SK-N-SH (cell line): ENCODE measurements at regions not wholly inside any gene's neighbourhood (a gene's known extent, or its start where the extent isn't known, plus 50 kb on each side); places are given as distances from the start of the nearest gene placed in this dataset.

Source experiments
- CTCF ChIA-PET: fragments of 300-600, 350-600 bp; formaldehyde crosslinking; extraction: SDS; loops from one replicate; lab custom pipeline; 2021; lab: Yijun Ruan, JAX
- POLR2A ChIA-PET: fragments of 350-600 bp; sonication (Branson Sonifier 250); formaldehyde crosslinking; extraction: SDS; loops from one replicate; lab custom pipeline; 2020; ENCODE audit warnings: antibody characterized with exemption, inconsistent platforms; lab: Yijun Ruan, JAX
- DNase-seq: peaks from one replicate; pipeline ENCODE4 v3.0.0; 2012
- H2AFZ ChIP-seq: fragments of 200-600 bp; sonication (generic); 2 replicates; pipeline ENCODE4 v1.8.1; 2016; ENCODE audit warnings: antibody characterized with exemption, mild to moderate bottlenecking, low read depth
- H3F3A ChIP-seq: fragments of 200-600 bp; sonication (generic); replicated peaks from 2 replicates; pipeline ENCODE3; 2016; ENCODE audit warnings: antibody characterized with exemption, mild to moderate bottlenecking; ENCODE audit not compliant: insufficient read depth
- H3K27ac ChIP-seq, 2 experiments: fragments of 200-500 bp in 1 of 2; fragments of 200-600 bp in 1 of 2; sonication (Bioruptor generic) in 1 of 2; sonication (generic), shearing (Covaris generic) in 1 of 2; 2 replicates each; pipeline versions ENCODE4 v1.5.1 to v1.6.1; 2014 to 2016; ENCODE audit warnings: low read depth in 2 of 2, inconsistent platforms in 1 of 2, low read length in 1 of 2, mild to moderate bottlenecking in 1 of 2, mixed read lengths in 1 of 2
- H3K27me3 ChIP-seq: fragments of 200-600 bp; sonication (generic), shearing (Covaris generic); 2 replicates; pipeline ENCODE4 v1.6.1; 2016; ENCODE audit warnings: mixed run types; ENCODE audit not compliant: insufficient read depth
- H3K36me3 ChIP-seq, 2 experiments: fragments of 200-500 bp in 1 of 2; fragments of 200-600 bp in 1 of 2; sonication (Bioruptor generic) in 1 of 2; sonication (generic) in 1 of 2; replicated peaks in 1 of 2; 2 replicates each; pipeline versions ENCODE3 to v1.5.1; 2014 to 2016; ENCODE audit warnings: low read length in 1 of 2, mild to moderate bottlenecking in 1 of 2; ENCODE audit not compliant: insufficient read depth in 2 of 2, control insufficient read depth in 1 of 2
- H3K4me1 ChIP-seq, 2 experiments: fragments of 200-500 bp in 1 of 2; fragments of 200-600 bp in 1 of 2; sonication (Bioruptor generic) in 1 of 2; sonication (generic), shearing (Covaris generic) in 1 of 2; 2 replicates each; pipeline versions ENCODE4 v1.5.1 to v1.6.1; 2014 to 2016; ENCODE audit warnings: low read depth in 1 of 2, low read length in 1 of 2, mixed run types in 1 of 2; ENCODE audit not compliant: insufficient read depth in 2 of 2, control insufficient read depth in 1 of 2
- H3K4me2 ChIP-seq: fragments of 200-600 bp; sonication (generic), shearing (Covaris generic); 2 replicates; pipeline ENCODE4 v1.6.1; 2017; ENCODE audit warnings: mixed run types
- H3K4me3 ChIP-seq, 2 experiments: fragments of 200-500 bp in 1 of 2; fragments of 200-600 bp in 1 of 2; sonication (Bioruptor generic) in 1 of 2; sonication (generic), shearing (Covaris generic) in 1 of 2; 2 replicates each; pipeline versions ENCODE4 v1.5.1 to v1.8.1; 2014 to 2016; ENCODE audit warnings: low read depth in 2 of 2, inconsistent platforms in 1 of 2, low read length in 1 of 2, mild to moderate bottlenecking in 1 of 2, mixed read lengths in 1 of 2, moderate library complexity in 1 of 2
- H3K79me2 ChIP-seq: fragments of 200-600 bp; sonication (generic); 2 replicates; pipeline ENCODE4 v1.8.1; 2017; ENCODE audit warnings: mild to moderate bottlenecking; ENCODE audit not compliant: insufficient read depth
- H3K9ac ChIP-seq: fragments of 200-600 bp; sonication (generic); 2 replicates; pipeline ENCODE4 v1.6.1; 2017; ENCODE audit warnings: mixed run types
- H3K9me2 ChIP-seq: fragments of 200-600 bp; sonication (generic); 2 replicates; pipeline ENCODE4 v1.6.1; 2017; ENCODE audit warnings: mixed run types
- H3K9me3 ChIP-seq: fragments of 200-600 bp; sonication (generic); 2 replicates; pipeline ENCODE4 v1.6.1; 2017; ENCODE audit warnings: mixed run types, mild to moderate bottlenecking, moderate library complexity
- H4K20me1 ChIP-seq: fragments of 200-600 bp; sonication (generic); 2 replicates; pipeline ENCODE4 v1.6.1; 2017; ENCODE audit warnings: mild to moderate bottlenecking, mixed run types; ENCODE audit not compliant: insufficient read depth
- EZH2phosphoT487 ChIP-seq: fragments of 200-600 bp; sonication (generic); IDR thresholded peaks from 2 replicates; pipeline ENCODE4 v1.6.1; 2017; ENCODE audit warnings: low read depth, mixed run types, mild to moderate bottlenecking, antibody characterized with exemption, moderate library complexity, borderline replicate concordance
- FOXM1 ChIP-seq: IDR thresholded peaks from 2 replicates; pipeline ENCODE4 v1.4.0; 2012; ENCODE audit warnings: low read depth, mild to moderate bottlenecking
- GATA2 ChIP-seq: sonication (generic); formaldehyde crosslinking; IDR thresholded peaks from 2 replicates; pipeline ENCODE4 v1.5.0; 2020; ENCODE audit warnings: mild to moderate bottlenecking, missing genetic modification reagents
- JUND ChIP-seq: IDR thresholded peaks from 2 replicates; pipeline ENCODE4 v1.4.0; 2012
- NRF1 ChIP-seq: IDR thresholded peaks from 2 replicates; pipeline ENCODE4 v1.6.1; 2012; ENCODE audit warnings: low read depth, mild to moderate bottlenecking, low read length
- POLR2AphosphoS5 ChIP-seq: IDR thresholded peaks from 2 replicates; pipeline ENCODE4 v1.6.1; 2012; ENCODE audit warnings: low read depth, low read length
- RAD21 ChIP-seq: IDR thresholded peaks from 2 replicates; pipeline ENCODE4 v1.6.1; 2012; ENCODE audit warnings: mild to moderate bottlenecking, low read length
- RCOR1 ChIP-seq: fragments of 150-350 bp; IDR thresholded peaks from 2 replicates; pipeline ENCODE4 v1.6.1; 2017; ENCODE audit warnings: antibody characterized with exemption, low read length
- RFX5 ChIP-seq: IDR thresholded peaks from 2 replicates; pipeline ENCODE4 v1.6.1; 2012; ENCODE audit warnings: mild to moderate bottlenecking, improper control_type of control experiment, low read length
- SIN3A ChIP-seq: IDR thresholded peaks from 2 replicates; pipeline ENCODE4 v1.6.1; 2012; ENCODE audit warnings: low read depth, mild to moderate bottlenecking, low read length, moderate library complexity, borderline replicate concordance
- SMC3 ChIP-seq: IDR thresholded peaks from 2 replicates; pipeline ENCODE4 v1.6.1; 2012; ENCODE audit warnings: low read depth, low read length, improper control_type of control experiment
- TAF1 ChIP-seq: IDR thresholded peaks from 2 replicates; pipeline ENCODE4 v1.6.1; 2012; ENCODE audit warnings: low read depth, mild to moderate bottlenecking, low read length, moderate library complexity, borderline replicate concordance
- TCF12 ChIP-seq: IDR thresholded peaks from 2 replicates; pipeline ENCODE4 v1.4.0; 2012
- TEAD4 ChIP-seq: IDR thresholded peaks from 2 replicates; pipeline ENCODE4 v1.4.0; 2012; ENCODE audit warnings: mild to moderate bottlenecking, borderline replicate concordance; ENCODE audit not compliant: insufficient read depth
- WGBS: methylation state at CpG from one replicate; pipeline ENCODE4 v1.1.6; 2017; ENCODE audit warnings: low lambda C conversion rate; 5-methylcytosine and 5-hydroxymethylcytosine counted together
- TF ChIP-seq, protein P1 (sequence below): IDR thresholded peaks from 2 replicates; pipeline ENCODE4 v1.4.0; 2012; ENCODE audit warnings: low read depth, borderline replicate concordance
- TF ChIP-seq, protein P2 (sequence below): IDR thresholded peaks from 2 replicates; pipeline ENCODE4 v1.4.0; 2012; ENCODE audit warnings: low read depth
- TF ChIP-seq, protein P3 (sequence below): IDR thresholded peaks from 2 replicates; pipeline ENCODE4; 2012

DNA sequence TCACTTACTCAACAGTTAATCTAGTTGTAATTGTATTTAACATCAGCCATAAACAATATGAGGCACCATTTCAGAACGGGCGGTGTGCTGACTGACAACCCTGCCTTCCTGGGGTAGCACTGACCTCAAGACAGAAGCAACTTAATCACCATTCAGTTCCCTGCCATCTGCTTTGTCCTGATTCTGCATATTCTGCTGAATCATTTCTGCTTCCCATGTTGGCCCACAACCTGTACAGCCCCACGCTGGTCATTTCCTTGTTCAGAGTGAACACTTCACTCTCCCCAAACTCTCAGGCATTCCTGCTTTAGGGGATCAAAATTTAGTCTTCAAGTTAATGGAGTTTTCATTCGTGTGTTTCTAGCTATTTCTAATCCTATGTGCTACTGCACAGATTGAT lies 132.3 kb upstream of the ZBED5 start:
- no peaks in the 10 kb centered on the region for H3K9me2 ChIP-seq
- DNase-seq, result no peak
- no peaks in the 10 kb centered on the region for H3K36me3 ChIP-seq
- 59% methylated on average over 4 of the region's 4 CpGs for WGBS
- no peaks in the 10 kb centered on the region for H3F3A ChIP-seq
- no peak overlapping the region for H3K4me3 ChIP-seq
- TF ChIP-seq, protein P1, sequence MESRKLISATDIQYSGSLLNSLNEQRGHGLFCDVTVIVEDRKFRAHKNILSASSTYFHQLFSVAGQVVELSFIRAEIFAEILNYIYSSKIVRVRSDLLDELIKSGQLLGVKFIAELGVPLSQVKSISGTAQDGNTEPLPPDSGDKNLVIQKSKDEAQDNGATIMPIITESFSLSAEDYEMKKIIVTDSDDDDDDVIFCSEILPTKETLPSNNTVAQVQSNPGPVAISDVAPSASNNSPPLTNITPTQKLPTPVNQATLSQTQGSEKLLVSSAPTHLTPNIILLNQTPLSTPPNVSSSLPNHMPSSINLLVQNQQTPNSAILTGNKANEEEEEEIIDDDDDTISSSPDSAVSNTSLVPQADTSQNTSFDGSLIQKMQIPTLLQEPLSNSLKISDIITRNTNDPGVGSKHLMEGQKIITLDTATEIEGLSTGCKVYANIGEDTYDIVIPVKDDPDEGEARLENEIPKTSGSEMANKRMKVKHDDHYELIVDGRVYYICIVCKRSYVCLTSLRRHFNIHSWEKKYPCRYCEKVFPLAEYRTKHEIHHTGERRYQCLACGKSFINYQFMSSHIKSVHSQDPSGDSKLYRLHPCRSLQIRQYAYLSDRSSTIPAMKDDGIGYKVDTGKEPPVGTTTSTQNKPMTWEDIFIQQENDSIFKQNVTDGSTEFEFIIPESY, result no peak
- no peak for TF ChIP-seq GATA2
- no peak for TF ChIP-seq EZH2phosphoT487
- TF ChIP-seq POLR2AphosphoS5, result no peak
- no peak for TF ChIP-seq RFX5
- H3K79me2 ChIP-seq, result no peaks in the 10 kb centered on the region
- no peak overlapping the region for H3K4me2 ChIP-seq
- H3K27me3 ChIP-seq, result no peaks in the 10 kb centered on the region
- 0 out of 2 replicates have a peak, but pooled peaks cover 6% of the 10 kb centered on the region for H3K9me3 ChIP-seq
- peaks cover 0 to 3% of the 10 kb centered on the region in 2 experiments; a peak in 2 of 4 replicates for H3K4me1 ChIP-seq
- ChIA-PET POLR2A (no interaction called here), CTCF (no interaction called here)
- H2AFZ ChIP-seq, result no peak overlapping the region
- no peak overlapping the region for H3K9ac ChIP-seq
- H4K20me1 ChIP-seq, result no peaks in the 10 kb centered on the region
- H3K27ac ChIP-seq, result no peak overlapping the region

DNA sequence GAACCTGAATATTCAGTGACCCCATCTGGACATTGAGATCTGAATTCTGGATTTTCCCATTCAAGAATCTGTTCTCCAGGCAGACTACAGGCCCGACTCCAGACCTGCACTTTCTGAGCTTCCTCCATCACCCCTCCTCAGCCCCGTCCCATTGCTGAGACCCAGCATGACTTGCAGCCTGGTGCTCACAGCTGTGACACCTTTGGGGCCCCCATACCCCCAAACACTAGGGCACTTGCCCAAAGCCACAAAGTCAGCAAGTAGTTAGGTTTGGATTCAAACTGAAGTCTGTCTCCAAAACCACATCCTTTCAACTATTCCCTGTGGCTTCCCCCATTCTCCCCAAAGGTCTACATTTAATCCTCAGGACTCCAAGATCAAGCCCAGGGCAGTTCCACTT lies 128.2 kb upstream of the ZBED5 start:
- no peak for TF ChIP-seq FOXM1
- TF ChIP-seq TEAD4, result no peak
- no peak for TF ChIP-seq TCF12
- TF ChIP-seq TAF1, result no peak
- TF ChIP-seq RAD21, result no peak
- TF ChIP-seq RCOR1, result no peak
- TF ChIP-seq, protein P2, sequence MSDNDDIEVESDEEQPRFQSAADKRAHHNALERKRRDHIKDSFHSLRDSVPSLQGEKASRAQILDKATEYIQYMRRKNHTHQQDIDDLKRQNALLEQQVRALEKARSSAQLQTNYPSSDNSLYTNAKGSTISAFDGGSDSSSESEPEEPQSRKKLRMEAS, result no peak
- no peak for TF ChIP-seq EZH2phosphoT487
- TF ChIP-seq SMC3, result no peak
- no peak for TF ChIP-seq RFX5
- TF ChIP-seq JUND, result no peak
- no peak for TF ChIP-seq NRF1
- TF ChIP-seq SIN3A, result no peak
- TF ChIP-seq, protein P3, sequence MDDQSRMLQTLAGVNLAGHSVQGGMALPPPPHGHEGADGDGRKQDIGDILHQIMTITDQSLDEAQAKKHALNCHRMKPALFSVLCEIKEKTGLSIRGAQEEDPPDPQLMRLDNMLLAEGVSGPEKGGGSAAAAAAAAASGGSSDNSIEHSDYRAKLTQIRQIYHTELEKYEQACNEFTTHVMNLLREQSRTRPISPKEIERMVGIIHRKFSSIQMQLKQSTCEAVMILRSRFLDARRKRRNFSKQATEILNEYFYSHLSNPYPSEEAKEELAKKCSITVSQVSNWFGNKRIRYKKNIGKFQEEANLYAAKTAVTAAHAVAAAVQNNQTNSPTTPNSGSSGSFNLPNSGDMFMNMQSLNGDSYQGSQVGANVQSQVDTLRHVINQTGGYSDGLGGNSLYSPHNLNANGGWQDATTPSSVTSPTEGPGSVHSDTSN, result no peak
- 49% methylated on average over 2 of the region's 2 CpGs for WGBS
- ChIA-PET CTCF (interaction anchor here (0.9 to 1.2 kb wide), 4 partner anchors 51 to 802 kb away, joined by 3 to 5 read pairs (median 4); partner anchors contain the start of gene EIF4G2), POLR2A (no interaction called here)
- no peak overlapping the region for H3K4me2 ChIP-seq
- no peak overlapping the region for H3K4me3 ChIP-seq
- no peak overlapping the region for H2AFZ ChIP-seq
- no peaks in the 10 kb centered on the region for H3F3A ChIP-seq
- no peaks in the 10 kb centered on the region for H3K79me2 ChIP-seq
- H3K36me3 ChIP-seq, result no peaks in the 10 kb centered on the region
- DNase-seq, result no peak
- no peak overlapping the region for H3K27ac ChIP-seq
- no peaks in the 10 kb centered on the region; the same call in 1 of the 2 replicates for H3K27me3 ChIP-seq
- no peaks in the 10 kb centered on the region for H3K9me3 ChIP-seq
- H4K20me1 ChIP-seq, result no peaks in the 10 kb centered on the region
- H3K9me2 ChIP-seq, result no peaks in the 10 kb centered on the region
- H3K9ac ChIP-seq, result no peak overlapping the region
- H3K4me1 ChIP-seq, result peaks cover 0 to 6% of the 10 kb centered on the region in 2 experiments; a peak in 2 of 4 replicates
